Loucy (cell line): ENCODE measurements at regions not wholly inside any gene's neighbourhood (a gene's known extent, or its start where the extent isn't known, plus 50 kb on each side); places are given as distances from the start of the nearest gene placed in this dataset.

Experiments used
- EZH2phosphoT487 ChIP-seq: fragments of 200-600 bp; IDR thresholded peaks from 2 replicates; pipeline ENCODE4 v1.6.1; 2018; ENCODE audit warnings: antibody characterized with exemption, mild to moderate bottlenecking, moderate library complexity, borderline replicate concordance
- TF ChIP-seq, protein P1 (sequence below): fragments of 200-600 bp; sonication (generic); conservative IDR thresholded peaks from 2 replicates; pipeline ENCODE4 v1.5.1; 2014; ENCODE audit warnings: mild to moderate bottlenecking, antibody characterized with exemption, low read length

DNA sequence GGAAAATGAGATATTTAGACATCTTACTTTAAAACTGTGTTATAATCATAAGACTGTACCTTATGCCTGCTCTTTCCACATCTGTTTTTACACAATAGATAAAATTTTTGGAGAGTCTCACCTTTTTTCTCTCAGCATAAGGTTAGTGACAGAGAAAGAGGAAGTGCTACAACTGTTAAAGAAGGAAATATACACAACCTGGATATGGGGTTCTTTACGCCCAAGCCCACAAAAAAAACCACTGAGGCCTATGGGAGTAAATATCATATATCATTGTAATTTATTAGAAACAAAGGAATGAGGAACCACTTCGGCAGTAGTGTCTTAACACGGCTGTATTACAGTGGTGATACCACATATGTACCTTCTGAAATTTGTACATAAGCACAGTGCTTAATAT, 265.9 kb upstream of the GK2 start:
- TF ChIP-seq, protein P1, sequence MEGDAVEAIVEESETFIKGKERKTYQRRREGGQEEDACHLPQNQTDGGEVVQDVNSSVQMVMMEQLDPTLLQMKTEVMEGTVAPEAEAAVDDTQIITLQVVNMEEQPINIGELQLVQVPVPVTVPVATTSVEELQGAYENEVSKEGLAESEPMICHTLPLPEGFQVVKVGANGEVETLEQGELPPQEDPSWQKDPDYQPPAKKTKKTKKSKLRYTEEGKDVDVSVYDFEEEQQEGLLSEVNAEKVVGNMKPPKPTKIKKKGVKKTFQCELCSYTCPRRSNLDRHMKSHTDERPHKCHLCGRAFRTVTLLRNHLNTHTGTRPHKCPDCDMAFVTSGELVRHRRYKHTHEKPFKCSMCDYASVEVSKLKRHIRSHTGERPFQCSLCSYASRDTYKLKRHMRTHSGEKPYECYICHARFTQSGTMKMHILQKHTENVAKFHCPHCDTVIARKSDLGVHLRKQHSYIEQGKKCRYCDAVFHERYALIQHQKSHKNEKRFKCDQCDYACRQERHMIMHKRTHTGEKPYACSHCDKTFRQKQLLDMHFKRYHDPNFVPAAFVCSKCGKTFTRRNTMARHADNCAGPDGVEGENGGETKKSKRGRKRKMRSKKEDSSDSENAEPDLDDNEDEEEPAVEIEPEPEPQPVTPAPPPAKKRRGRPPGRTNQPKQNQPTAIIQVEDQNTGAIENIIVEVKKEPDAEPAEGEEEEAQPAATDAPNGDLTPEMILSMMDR, result no peak
- TF ChIP-seq EZH2phosphoT487, result no peak
